IMR-90 (cell line): ENCODE measurements at regions not wholly inside any gene's neighbourhood (a gene's known extent, or its start where the extent isn't known, plus 50 kb on each side); places are given as distances from the start of the nearest gene placed in this dataset.

Source experiments
- ATAC-seq: fragments of 200-7000 bp; cut with Tn5 transposase; 2 replicates; pipeline ENCODE4 v1.9.1; 2020; ENCODE audit warnings: low read depth, mild to moderate bottlenecking, moderate library complexity
- BruUV-seq: library from RNA; stranded (reverse); fragments of 400-500 nt; replicated peaks from 2 replicates; lab custom pipeline; 2021; lab: Mats Ljungman, UMichigan
- CTCF ChIA-PET: fragments of 300-600 bp; formaldehyde crosslinking; extraction: SDS; loops from one replicate; lab custom pipeline; 2021; ENCODE audit warnings: antibody characterized with exemption; lab: Yijun Ruan, JAX
- POLR2A ChIA-PET: fragments of 300-600 bp; sonication (Branson Sonifier 250); formaldehyde crosslinking; loops from one replicate; lab custom pipeline; 2022; ENCODE audit warnings: antibody characterized with exemption; ENCODE audit not compliant: unreplicated experiment; lab: Charles Lee
- DNase-seq: peaks from one replicate; pipeline ENCODE4 v3.0.0; 2013
- H2AFZ ChIP-seq: replicated peaks from 2 replicates; pipeline ENCODE3; 2013; ENCODE audit warnings: low read length, mild to moderate bottlenecking; ENCODE audit not compliant: poor library complexity
- H2AK5ac ChIP-seq: 2 replicates; pipeline ENCODE4 v1.6.1; 2013; ENCODE audit warnings: low read depth, low read length, inconsistent platforms
- H2AK9ac ChIP-seq: replicated peaks from 2 replicates; pipeline ENCODE3; 2013; ENCODE audit warnings: mild to moderate bottlenecking, low read depth, low read length, moderate library complexity; ENCODE audit not compliant: poor library complexity
- H2BK120ac ChIP-seq: 2 replicates; pipeline ENCODE4 v1.6.1; 2013; ENCODE audit warnings: low read depth, low read length, inconsistent platforms
- H2BK15ac ChIP-seq: 3 replicates; pipeline ENCODE4 v1.6.1; 2013; ENCODE audit warnings: low read depth, low read length, inconsistent platforms
- H2BK20ac ChIP-seq: 2 replicates; pipeline ENCODE4 v1.6.1; 2013; ENCODE audit warnings: low read depth, mild to moderate bottlenecking, inconsistent platforms, low read length, moderate library complexity
- H2BK5ac ChIP-seq: 2 replicates; pipeline ENCODE4 v1.6.1; 2013; ENCODE audit warnings: mild to moderate bottlenecking, low read depth, low read length, inconsistent platforms; ENCODE audit not compliant: poor library complexity, severe bottlenecking
- H3K14ac ChIP-seq: replicated peaks from 2 replicates; pipeline ENCODE4 v1.6.1; 2013; ENCODE audit warnings: low read depth, low read length, inconsistent platforms
- H3K18ac ChIP-seq: 2 replicates; pipeline ENCODE4 v1.6.1; 2013; ENCODE audit warnings: low read depth, low read length, control low read depth
- H3K23ac ChIP-seq: 2 replicates; pipeline ENCODE4 v1.6.1; 2013; ENCODE audit warnings: low read depth, low read length, inconsistent platforms
- H3K27ac ChIP-seq: 2 replicates; pipeline ENCODE4 v1.5.1; 2013; ENCODE audit warnings: mild to moderate bottlenecking, control low read depth, low read length; ENCODE audit not compliant: insufficient read depth
- H3K27me3 ChIP-seq: 2 replicates; pipeline ENCODE4 v1.6.1; 2013; ENCODE audit warnings: low read length; ENCODE audit not compliant: control insufficient read depth, insufficient read depth
- H3K36me3 ChIP-seq: 2 replicates; pipeline ENCODE4 v1.6.1; 2013; ENCODE audit warnings: low read length, mixed read lengths; ENCODE audit not compliant: control insufficient read depth, insufficient read depth
- H3K4ac ChIP-seq: 2 replicates; pipeline ENCODE4 v1.6.1; 2013; ENCODE audit warnings: low read depth, low read length, inconsistent platforms
- H3K4me1 ChIP-seq: 2 replicates; pipeline ENCODE4 v1.6.1; 2013; ENCODE audit warnings: low read length, mixed read lengths; ENCODE audit not compliant: control insufficient read depth, insufficient read depth
- H3K4me2 ChIP-seq: 2 replicates; pipeline ENCODE4 v1.6.1; 2013; ENCODE audit warnings: low read depth, mild to moderate bottlenecking, control low read depth, low read length, moderate library complexity
- H3K4me3 ChIP-seq: 2 replicates; pipeline ENCODE4 v1.5.1; 2013; ENCODE audit warnings: low read depth, mild to moderate bottlenecking, control low read depth, low read length, moderate library complexity; ENCODE audit not compliant: insufficient read depth
- H3K56ac ChIP-seq: 2 replicates; pipeline ENCODE4 v1.6.1; 2013; ENCODE audit warnings: low read length, inconsistent platforms; ENCODE audit not compliant: insufficient read depth; ENCODE audit errors: extremely low read depth
- H3K79me1 ChIP-seq, 2 experiments: 2 replicates each; pipeline ENCODE4 v1.6.1; 2013; ENCODE audit warnings: low read length in 2 of 2, inconsistent platforms in 1 of 2, low read depth in 1 of 2
- H3K9ac ChIP-seq: 2 replicates; pipeline ENCODE4 v1.6.1; 2013; ENCODE audit warnings: low read depth, low read length, control low read depth
- H3K9me1 ChIP-seq: 2 replicates; pipeline ENCODE4 v1.6.1; 2013; ENCODE audit warnings: low read length, inconsistent platforms; ENCODE audit not compliant: insufficient read depth
- H3K9me3 ChIP-seq: 2 replicates; pipeline ENCODE4 v1.6.1; 2013; ENCODE audit warnings: low read length; ENCODE audit not compliant: control insufficient read depth, insufficient read depth
- H4K20me1 ChIP-seq: 2 replicates; pipeline ENCODE4 v1.6.1; 2013; ENCODE audit warnings: low read length, inconsistent platforms; ENCODE audit not compliant: insufficient read depth
- H4K5ac ChIP-seq: 2 replicates; pipeline ENCODE4 v1.6.1; 2013; ENCODE audit warnings: mild to moderate bottlenecking, low read depth, low read length, control low read depth
- H4K8ac ChIP-seq, 2 experiments: 2 replicates each; pipeline ENCODE4 v1.6.1; 2013; ENCODE audit warnings: low read depth in 2 of 2, low read length in 2 of 2, control low read depth in 1 of 2, inconsistent platforms in 1 of 2
- H4K91ac ChIP-seq: 2 replicates; pipeline ENCODE4 v1.6.1; 2013; ENCODE audit warnings: low read depth, low read length, inconsistent platforms; ENCODE audit not compliant: insufficient read depth
- BHLHE40 ChIP-seq: fragments of 150-350 bp; IDR thresholded peaks from 2 replicates; pipeline ENCODE4 v1.6.1; 2016; ENCODE audit warnings: mild to moderate bottlenecking, low read depth, low read length
- CHD1 ChIP-seq: IDR thresholded peaks from 2 replicates; pipeline ENCODE4 v1.6.1; 2012; ENCODE audit warnings: low read depth, low read length, improper control_type of control experiment
- FOS ChIP-seq: fragments of 150-350 bp; IDR thresholded peaks from 2 replicates; pipeline ENCODE4 v1.6.1; 2016; ENCODE audit warnings: low read depth, low read length
- MAFK ChIP-seq: IDR thresholded peaks from 2 replicates; pipeline ENCODE4 v1.6.1; 2012; ENCODE audit warnings: low read depth, low read length, improper control_type of control experiment
- MAZ ChIP-seq: IDR thresholded peaks from 2 replicates; pipeline ENCODE4 v1.6.1; 2012; ENCODE audit warnings: low read depth, mild to moderate bottlenecking, low read length, improper control_type of control experiment, moderate library complexity, borderline replicate concordance
- MXI1 ChIP-seq: IDR thresholded peaks from 2 replicates; pipeline ENCODE4 v1.6.1; 2012; ENCODE audit warnings: low read depth, mild to moderate bottlenecking, low read length, moderate library complexity, borderline replicate concordance
- NFE2L2 ChIP-seq: fragments of 150-350 bp; IDR thresholded peaks from 2 replicates; pipeline ENCODE4 v1.6.1; 2016; ENCODE audit warnings: low read depth, mild to moderate bottlenecking, low read length
- POLR2A ChIP-seq: IDR thresholded peaks from 2 replicates; pipeline ENCODE4 v1.6.1; 2012; ENCODE audit warnings: mild to moderate bottlenecking, low read depth, low read length
- RAD21 ChIP-seq: IDR thresholded peaks from 2 replicates; pipeline ENCODE4 v1.6.1; 2012; ENCODE audit warnings: low read length, improper control_type of control experiment
- RCOR1 ChIP-seq: IDR thresholded peaks from 2 replicates; pipeline ENCODE4 v1.6.1; 2012; ENCODE audit warnings: mild to moderate bottlenecking, low read length, improper control_type of control experiment; ENCODE audit not compliant: insufficient replicate concordance
- SMC3 ChIP-seq: fragments of 150-350 bp; IDR thresholded peaks from 2 replicates; pipeline ENCODE4 v1.6.1; 2016; ENCODE audit warnings: low read depth, mild to moderate bottlenecking, antibody characterized with exemption, low read length, moderate library complexity
- dilution Hi-C: fragments of 300-500 bp; cut with HindIII; formaldehyde crosslinking; loops from one replicate; pipeline ENCODE4 v1.14.3; 2018; ENCODE audit warnings: low sequenced_read_pairs; ENCODE audit not compliant: unreplicated experiment
- in situ Hi-C: fragments of 300-500 bp; cut with MboI; formaldehyde crosslinking; loops from 3 replicates; pipeline ENCODE4 v1.14.3; 2019; ENCODE audit warnings: low sequenced_read_pairs, inconsistent platforms, mixed read lengths
- intact Hi-C: fragments of 100-400 bp; cut with micrococcal nuclease; formaldehyde crosslinking; loops from 2 replicates; pipeline ENCODE4 v1.10.0; 2022
- TF ChIP-seq, protein P1 (sequence below): fragments of 150-350 bp; IDR thresholded peaks from 2 replicates; pipeline ENCODE4 v1.6.1; 2017; ENCODE audit warnings: mild to moderate bottlenecking, antibody characterized with exemption, low read length, low read depth
- TF ChIP-seq, protein P2 (sequence below): fragments of 150-350 bp; IDR thresholded peaks from 2 replicates; pipeline ENCODE4 v1.6.1; 2016; ENCODE audit warnings: low read depth, mild to moderate bottlenecking, low read length, moderate library complexity, borderline replicate concordance

DNA sequence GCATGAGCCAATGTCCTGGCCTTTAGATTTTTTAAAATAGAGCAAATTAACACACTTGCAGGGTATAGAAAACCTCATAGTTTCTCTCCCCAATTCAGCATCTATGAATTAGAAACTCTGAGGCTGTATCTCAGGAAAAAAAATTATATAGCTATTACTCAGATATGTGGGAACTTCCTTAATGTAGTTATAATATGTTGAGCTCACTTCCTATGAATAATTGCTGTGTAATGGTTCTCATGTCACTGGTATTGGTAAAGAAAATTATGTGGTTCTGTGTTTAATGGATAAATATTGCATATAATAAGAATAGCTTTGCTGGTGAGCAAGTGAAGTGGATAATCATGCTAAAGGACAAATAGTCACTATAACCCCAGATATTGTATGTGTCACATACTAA, 2019.8 kb downstream of the NCAM2 start:
- CTCF ChIA-PET, result no interaction called here
- Histone ChIP-seq H3K56ac (no peak overlapping the region), H4K91ac (no peak overlapping the region), H2BK20ac (no peak overlapping the region), H3K9me3 (peaks cover 6% of the 10 kb centered on the region), H2AFZ (no peak overlapping the region), H4K8ac (no peak overlapping the region), H2AK9ac (no peak overlapping the region), H2BK120ac (no peak overlapping the region), H3K79me1 (no peaks in the 10 kb centered on the region), H3K9ac (no peak overlapping the region), H3K27ac (no peak overlapping the region), H2BK5ac (no peak overlapping the region), H3K4me2 (no peak overlapping the region), H4K5ac (no peak overlapping the region), H3K18ac (no peak overlapping the region), H3K23ac (no peak overlapping the region), H3K36me3 (no peaks in the 10 kb centered on the region), H3K9me1 (no peaks in the 10 kb centered on the region), H2AK5ac (no peak overlapping the region), H3K14ac (no peak overlapping the region), H3K4me1 (no peaks in the 10 kb centered on the region), H2BK15ac (no peak overlapping the region), H3K4me3 (no peak overlapping the region), H3K4ac (no peak overlapping the region), H3K27me3 (no peaks in the 10 kb centered on the region), H4K20me1 (no peaks in the 10 kb centered on the region)
- intact Hi-C loops, result no loop called here
- ATAC-seq, result no peak
- BruUV-seq, result no TSS peak
- no peak for TF ChIP-seq SMC3
- TF ChIP-seq MAFK, result no peak
- TF ChIP-seq MAZ, result no peak
- no peak for TF ChIP-seq BHLHE40
- TF ChIP-seq RCOR1, result no peak
- TF ChIP-seq FOS, result no peak
- TF ChIP-seq MXI1, result no peak
- TF ChIP-seq POLR2A, result no peak
- TF ChIP-seq, protein P1, sequence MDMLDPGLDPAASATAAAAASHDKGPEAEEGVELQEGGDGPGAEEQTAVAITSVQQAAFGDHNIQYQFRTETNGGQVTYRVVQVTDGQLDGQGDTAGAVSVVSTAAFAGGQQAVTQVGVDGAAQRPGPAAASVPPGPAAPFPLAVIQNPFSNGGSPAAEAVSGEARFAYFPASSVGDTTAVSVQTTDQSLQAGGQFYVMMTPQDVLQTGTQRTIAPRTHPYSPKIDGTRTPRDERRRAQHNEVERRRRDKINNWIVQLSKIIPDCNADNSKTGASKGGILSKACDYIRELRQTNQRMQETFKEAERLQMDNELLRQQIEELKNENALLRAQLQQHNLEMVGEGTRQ, result no peak
- TF ChIP-seq RAD21, result no peak
- no peak for TF ChIP-seq NFE2L2
- no peak for TF ChIP-seq CHD1
- TF ChIP-seq, protein P2, sequence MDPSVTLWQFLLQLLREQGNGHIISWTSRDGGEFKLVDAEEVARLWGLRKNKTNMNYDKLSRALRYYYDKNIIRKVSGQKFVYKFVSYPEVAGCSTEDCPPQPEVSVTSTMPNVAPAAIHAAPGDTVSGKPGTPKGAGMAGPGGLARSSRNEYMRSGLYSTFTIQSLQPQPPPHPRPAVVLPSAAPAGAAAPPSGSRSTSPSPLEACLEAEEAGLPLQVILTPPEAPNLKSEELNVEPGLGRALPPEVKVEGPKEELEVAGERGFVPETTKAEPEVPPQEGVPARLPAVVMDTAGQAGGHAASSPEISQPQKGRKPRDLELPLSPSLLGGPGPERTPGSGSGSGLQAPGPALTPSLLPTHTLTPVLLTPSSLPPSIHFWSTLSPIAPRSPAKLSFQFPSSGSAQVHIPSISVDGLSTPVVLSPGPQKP, result no peak
- dilution Hi-C loops, result no loop called here
- no peak for DNase-seq
- POLR2A ChIA-PET, result no interaction called here
- in situ Hi-C loops, result no loop called here
